GM12874 (cell line): ENCODE measurements at regions not wholly inside any gene's neighbourhood (a gene's known extent, or its start where the extent isn't known, plus 50 kb on each side); places are given as distances from the start of the nearest gene placed in this dataset.

Experiments
- CTCF ChIP-seq: IDR thresholded peaks from 2 replicates; pipeline ENCODE4 v1.5.1; 2011; ENCODE audit warnings: low read depth, mild to moderate bottlenecking, control low read depth, low read length, moderate library complexity; ENCODE audit not compliant: insufficient read depth

GRCh38 chr6:81054036-81054435, 698.4 kb downstream of the TENT5A start:
- no peak for TF ChIP-seq CTCF

DNA sequence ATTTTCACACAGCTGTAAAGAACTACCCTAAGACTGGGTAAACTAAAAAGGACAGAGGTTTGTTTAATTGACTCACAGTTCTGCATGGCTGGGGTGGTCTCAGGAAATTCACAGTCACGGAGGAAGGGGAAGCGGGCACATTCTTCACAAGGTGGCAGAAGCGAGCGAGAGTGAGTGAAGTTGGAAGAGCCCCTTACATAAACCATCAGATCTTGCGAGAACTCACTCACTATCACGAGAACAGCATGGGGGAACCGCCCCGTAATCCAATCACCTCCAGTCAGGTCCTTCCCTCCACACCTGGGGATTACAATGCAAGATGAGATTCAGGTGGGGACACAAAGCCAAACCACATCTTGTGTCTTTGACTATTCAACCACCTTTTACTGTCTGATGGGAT, 700.5 kb downstream of the TENT5A start:
- TF ChIP-seq CTCF: no peak

- TF ChIP-seq CTCF: no peak
Observed at GRCh38 chr6:81049425-81050042, 702.9 kb downstream of the TENT5A start.

GRCh38 chr6:81031416-81031815, 721.1 kb downstream of the TENT5A start:
- TF ChIP-seq CTCF: no peak

DNA sequence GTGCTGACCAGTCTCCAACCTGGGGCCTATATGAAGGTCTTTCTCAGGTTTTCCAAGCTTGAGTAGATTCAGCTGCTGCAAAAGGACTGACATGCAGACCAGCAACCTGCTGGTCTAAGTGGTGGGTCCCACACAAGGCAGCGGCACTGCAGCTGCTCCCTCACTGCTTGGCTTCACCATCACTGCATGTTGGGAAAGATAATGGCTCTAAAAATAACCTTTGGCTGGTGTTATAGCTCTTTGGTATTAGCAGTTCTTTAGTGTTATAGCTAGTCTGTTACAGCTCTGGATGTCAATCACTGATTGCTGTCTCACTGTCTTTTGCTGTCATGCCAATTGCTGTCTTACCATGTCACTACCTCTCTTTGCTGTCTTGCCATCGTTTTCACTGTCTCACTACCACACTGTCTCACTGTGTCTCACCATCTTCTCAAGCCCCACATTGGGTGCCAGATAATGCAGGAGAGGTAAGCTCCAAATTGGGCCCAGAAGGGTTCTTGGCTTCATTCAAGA, 726.4 kb downstream of the TENT5A start:
- no peak for TF ChIP-seq CTCF

- TF ChIP-seq CTCF: no peak
Observed at GRCh38 chr6:81023709-81024108, 728.8 kb downstream of the TENT5A start.

GRCh38 chr6:81023007-81023582, 729.4 kb downstream of the TENT5A start:
- no peak for TF ChIP-seq CTCF
